AG20443 (cell line): ENCODE measurements at regions not wholly inside any gene's neighbourhood (a gene's known extent, or its start where the extent isn't known, plus 50 kb on each side); places are given as distances from the start of the nearest gene placed in this dataset.
"Not testable (repeated sequence)": the region's sequence is repeated elsewhere in the genome, so short reads cannot be mapped to it uniquely, and the experiment has no call there.

Experiments used
- DNase-seq: peaks from one replicate; pipeline ENCODE4 v3.0.0; 2012; ENCODE audit warnings: low spot score, mixed read lengths

- no peak for DNase-seq
Observed at GRCh38 chr3:21020681-21021080, 730.3 kb downstream of the ZNF385D start.

- no peak for DNase-seq
Observed at GRCh38 chr3:21020043-21020442, 731.0 kb downstream of the ZNF385D start.

- DNase-seq = no peak
Observed at GRCh38 chr3:21017115-21017852, 733.7 kb downstream of the ZNF385D start.

GRCh38 chr3:21013566-21013965 lies 737.4 kb downstream of the ZNF385D start:
- no peak for DNase-seq

GRCh38 chr3:20999661-21000060 lies 751.3 kb downstream of the ZNF385D start:
- DNase-seq = no peak

GRCh38 chr3:20997183-20997582 lies 753.8 kb downstream of the ZNF385D start:
- DNase-seq = no peak

- DNase-seq = no peak
Observed at GRCh38 chr3:20990896-20991295, 760.1 kb downstream of the ZNF385D start.

GRCh38 chr3:20989653-20990052 lies 761.4 kb downstream of the ZNF385D start:
- DNase-seq = not testable (repeated sequence)

GRCh38 chr3:20984594-20985205 lies 766.3 kb downstream of the ZNF385D start:
- DNase-seq = no peak

GRCh38 chr3:20975188-20975651 lies 775.8 kb downstream of the ZNF385D start:
- peak; percentile 42 for DNase-seq

GRCh38 chr3:20974396-20974795 lies 776.6 kb downstream of the ZNF385D start:
- DNase-seq = peak; percentile 11

- DNase-seq = not testable (repeated sequence)
Observed at GRCh38 chr3:20970807-20971206, 780.2 kb downstream of the ZNF385D start.

- DNase-seq = not testable (repeated sequence)
Observed at GRCh38 chr3:20967485-20967884, 781.5 kb upstream of the SGO1 start.

GRCh38 chr3:20958161-20958560 lies 772.2 kb upstream of the SGO1 start:
- no peak for DNase-seq

- no peak for DNase-seq
Observed at GRCh38 chr3:20945892-20946291, 759.9 kb upstream of the SGO1 start.

- DNase-seq = peak; percentile 33
Observed at GRCh38 chr3:20935791-20936190, 749.8 kb upstream of the SGO1 start.

GRCh38 chr3:20931834-20932233 lies 745.8 kb upstream of the SGO1 start:
- no peak for DNase-seq

GRCh38 chr3:20930034-20930433 lies 744.0 kb upstream of the SGO1 start:
- DNase-seq = peak; percentile 17

GRCh38 chr3:20924646-20925385 lies 738.8 kb upstream of the SGO1 start:
- DNase-seq = no peak

GRCh38 chr3:20921112-20921511 lies 735.1 kb upstream of the SGO1 start:
- not testable (repeated sequence) for DNase-seq

- no peak for DNase-seq
Observed at GRCh38 chr3:20916951-20917606, 731.1 kb upstream of the SGO1 start.

GRCh38 chr3:20914310-20914709 lies 728.3 kb upstream of the SGO1 start:
- DNase-seq = no peak
